Sigmoid colon (tissue), 3 donors: ENCODE measurements at regions not wholly inside any gene's neighbourhood (a gene's known extent, or its start where the extent isn't known, plus 50 kb on each side); places are given as distances from the start of the nearest gene placed in this dataset.

Experiments used
- CTCF ChIP-seq, 4 experiments: fragments of 450-650 bp in 3 of 4; fragments of 200-600 bp in 1 of 4; IDR thresholded peaks; one replicate each; pipeline ENCODE4 v1.5.1; 2016 to 2019; ENCODE audit warnings: antibody characterized with exemption in 4 of 4, mild to moderate bottlenecking in 3 of 4, moderate library complexity in 2 of 4
- POLR2A ChIP-seq, 2 donors: fragments of 450-650 bp; IDR thresholded peaks; one replicate each; pipeline ENCODE4 v1.6.1; 2016; ENCODE audit warnings: antibody characterized with exemption in 2 of 2, mild to moderate bottlenecking in 2 of 2, moderate library complexity in 2 of 2

- TF ChIP-seq CTCF (IDR thresholded peaks at IDR 0.05): no peak
- no peak for TF ChIP-seq POLR2A (IDR thresholded peaks at IDR 0.05)
These were observed 75.2 kb upstream of the SLC4A7 start for GRCh38 chr3:27559381-27559780.
